Activated naive CD4-positive, alpha-beta T cell treated with anti-CD3 and anti-CD28 coated beads for 36 hours (primary cell): ENCODE measurements at regions not wholly inside any gene's neighbourhood (a gene's known extent, or its start where the extent isn't known, plus 50 kb on each side); places are given as distances from the start of the nearest gene placed in this dataset.

Experiments used
- CTCF ChIA-PET: fragments of 350-600 bp; sonication (Branson Sonifier 250); formaldehyde crosslinking; loops from one replicate; lab custom pipeline; 2021; ENCODE audit warnings: antibody characterized with exemption; lab: Charles Lee
- DNase-seq: peaks from one replicate; pipeline ENCODE4 v3.0.0-alpha.2; 2020
- H3K27ac Mint-ChIP-seq: one replicate; pipeline ENCODE4 v1.8.0; 2021; ENCODE audit warnings: mild to moderate bottlenecking, mixed read lengths
- H3K27me3 Mint-ChIP-seq: one replicate; pipeline ENCODE4 v1.8.0; 2021; ENCODE audit warnings: low read depth, mixed read lengths
- H3K36me3 Mint-ChIP-seq: one replicate; pipeline ENCODE4 v1.8.0; 2021; ENCODE audit warnings: low read depth, mixed read lengths
- H3K4me1 Mint-ChIP-seq: one replicate; pipeline ENCODE4 v1.8.0; 2021; ENCODE audit warnings: low read depth, mixed read lengths
- H3K4me3 Mint-ChIP-seq: one replicate; pipeline ENCODE4 v1.8.0; 2021; ENCODE audit warnings: mild to moderate bottlenecking, moderate library complexity, mixed read lengths
- H3K9me3 Mint-ChIP-seq: one replicate; pipeline ENCODE4 v1.8.0; 2021; ENCODE audit warnings: mixed read lengths
- intact Hi-C: fragments of 100-400 bp; cut with micrococcal nuclease; formaldehyde crosslinking; loops from one replicate; pipeline ENCODE4 v1.15.1; 2023

DNA sequence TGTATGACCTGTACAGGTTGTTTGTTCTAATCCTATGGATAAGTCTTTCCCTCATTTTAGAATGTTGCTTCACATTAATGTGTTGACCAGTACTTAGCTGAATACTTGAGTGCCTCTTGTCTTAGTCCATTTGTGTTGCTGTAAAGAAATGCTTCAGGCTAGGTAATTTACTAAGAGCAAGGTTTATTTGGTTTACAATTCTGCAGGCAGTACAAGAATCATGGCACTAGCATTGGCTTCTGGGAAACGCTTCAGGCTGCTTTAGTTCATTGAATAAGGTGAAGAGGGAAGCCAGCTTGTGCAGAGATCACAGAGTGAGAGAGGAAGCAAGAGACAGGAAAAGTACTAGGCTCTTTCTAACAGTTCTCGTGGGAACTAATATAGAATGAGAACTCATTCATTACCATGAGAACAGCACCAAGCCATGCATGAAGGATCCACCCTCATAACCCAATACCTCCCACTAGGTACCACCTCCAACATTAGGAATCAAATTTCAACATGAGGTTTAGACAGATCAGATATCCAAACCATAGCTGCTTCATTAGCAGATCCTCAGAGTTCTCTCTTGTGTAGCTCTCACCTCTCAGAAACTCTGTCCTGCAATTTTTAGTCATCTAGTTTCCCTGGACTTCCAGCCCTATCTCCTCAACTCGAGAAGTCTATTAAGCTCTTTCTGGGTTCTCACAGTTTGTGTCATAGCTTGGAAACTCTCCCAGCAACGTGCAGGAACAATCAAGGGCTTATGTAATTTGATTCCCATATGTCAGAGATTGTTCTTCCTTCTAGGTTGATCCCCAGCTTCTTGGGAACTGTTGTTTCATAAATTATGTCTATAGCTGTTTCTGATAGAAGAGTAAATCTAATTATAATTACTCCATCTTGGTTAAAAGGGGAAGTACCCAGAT, 2082.3 kb upstream of the CELF4 start:
- H3K4me3 Mint-ChIP-seq = no peak overlapping the region
- CTCF ChIA-PET = no interaction called here
- H3K36me3 Mint-ChIP-seq = no peaks in the 10 kb centered on the region
- H3K9me3 Mint-ChIP-seq = peaks cover 4% of the 10 kb centered on the region
- no peaks in the 10 kb centered on the region for H3K27me3 Mint-ChIP-seq
- no peak for DNase-seq
- no peaks in the 10 kb centered on the region for H3K4me1 Mint-ChIP-seq
- no peak overlapping the region for H3K27ac Mint-ChIP-seq
- intact Hi-C loops = no loop called here

DNA sequence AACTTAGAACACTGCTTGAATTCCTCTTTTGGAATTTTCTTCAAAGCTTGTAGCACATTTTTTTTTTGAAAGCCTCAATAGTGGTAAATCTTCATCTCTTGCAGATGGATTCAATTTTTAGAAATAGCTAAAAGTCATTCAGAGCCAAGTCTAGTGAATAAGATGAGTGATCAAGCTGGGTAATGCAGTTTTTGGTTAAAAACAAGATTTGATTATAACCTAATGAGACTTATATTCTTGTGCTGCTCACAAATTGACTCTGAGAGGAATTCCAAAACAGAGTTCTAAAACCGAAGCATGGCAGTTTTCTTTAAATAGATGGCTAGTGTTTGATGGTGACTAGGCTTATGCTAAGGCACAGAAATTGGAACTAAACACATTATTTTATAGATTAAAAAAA, 2072.6 kb upstream of the CELF4 start:
- CTCF ChIA-PET = no interaction called here
- H3K36me3 Mint-ChIP-seq = no peaks in the 10 kb centered on the region
- no peaks in the 10 kb centered on the region for H3K27me3 Mint-ChIP-seq
- H3K9me3 Mint-ChIP-seq = peaks cover 6% of the 10 kb centered on the region
- intact Hi-C loops = no loop called here
- H3K27ac Mint-ChIP-seq = no peak overlapping the region
- no peak for DNase-seq
- no peaks in the 10 kb centered on the region for H3K4me1 Mint-ChIP-seq
- H3K4me3 Mint-ChIP-seq = no peak overlapping the region

DNA sequence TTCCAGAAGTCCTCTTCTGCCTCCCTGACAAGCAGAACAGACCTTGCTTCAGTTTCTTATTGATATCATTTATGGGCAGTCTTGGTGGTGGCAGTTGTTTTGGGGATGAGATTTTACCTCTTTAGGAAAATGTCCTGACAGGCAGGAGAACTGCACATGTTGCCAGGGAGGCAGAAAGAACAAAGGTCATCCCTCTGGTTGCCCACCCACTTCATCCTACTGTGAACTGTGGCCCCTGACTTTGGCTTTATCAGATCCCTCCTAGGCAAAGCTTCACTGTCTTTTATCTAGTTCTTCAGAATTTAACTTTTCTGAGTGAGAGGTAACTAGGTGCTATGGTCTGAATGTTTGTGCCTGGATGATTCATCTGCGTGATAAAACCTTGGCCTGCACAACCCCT, 2071.3 kb upstream of the CELF4 start:
- no peak for DNase-seq
- Mint-ChIP-seq H3K4me3 (no peak overlapping the region), H3K9me3 (peaks cover 6% of the 10 kb centered on the region), H3K27ac (no peak overlapping the region), H3K4me1 (no peaks in the 10 kb centered on the region), H3K27me3 (no peaks in the 10 kb centered on the region), H3K36me3 (no peaks in the 10 kb centered on the region)
- intact Hi-C loops = no loop called here
- CTCF ChIA-PET = no interaction called here

DNA sequence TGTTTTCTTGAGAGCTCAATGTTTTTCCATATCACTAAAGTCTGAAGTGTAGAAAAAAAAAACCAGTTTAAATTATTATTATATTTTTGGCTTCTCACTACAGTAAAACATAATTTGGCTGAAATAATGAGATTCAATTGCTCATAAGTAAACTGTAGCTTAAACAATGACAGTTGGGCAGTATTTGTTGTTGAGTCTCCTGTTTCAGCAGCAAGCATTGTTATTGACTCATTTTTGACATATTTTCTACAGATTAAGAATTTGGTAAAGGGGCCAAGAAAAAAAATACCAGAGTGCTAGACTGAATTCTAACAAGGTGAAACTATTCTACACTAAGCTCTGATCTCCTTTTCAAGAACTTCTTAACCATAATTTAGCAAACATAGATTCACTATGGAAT, 2070.4 kb upstream of the CELF4 start:
- CTCF ChIA-PET = no interaction called here
- Mint-ChIP-seq H3K27ac (no peak overlapping the region), H3K4me3 (no peak overlapping the region), H3K27me3 (no peaks in the 10 kb centered on the region), H3K9me3 (peaks cover 6% of the 10 kb centered on the region), H3K4me1 (no peaks in the 10 kb centered on the region), H3K36me3 (no peaks in the 10 kb centered on the region)
- DNase-seq = no peak
- intact Hi-C loops = no loop called here

DNA sequence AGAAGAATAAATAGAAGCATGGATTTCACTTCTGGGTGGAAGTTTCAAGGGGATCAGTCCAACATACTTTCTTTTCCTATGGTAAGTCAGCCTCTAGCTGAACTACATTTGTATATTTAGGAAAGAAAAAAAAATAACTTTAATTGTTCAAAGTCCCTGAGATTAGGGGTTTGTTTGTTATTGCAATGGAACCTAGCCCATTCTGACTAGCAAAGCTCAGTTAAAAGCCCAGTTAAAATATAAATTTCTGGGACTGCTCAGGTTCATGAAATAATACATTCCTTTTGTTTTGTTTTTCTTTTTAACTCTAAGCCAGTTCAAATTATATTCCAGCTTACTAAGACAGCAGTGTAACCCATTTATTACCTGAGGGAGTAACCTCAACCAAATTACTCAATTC, 2069.6 kb upstream of the CELF4 start:
- H3K36me3 Mint-ChIP-seq = no peaks in the 10 kb centered on the region
- CTCF ChIA-PET = no interaction called here
- DNase-seq = no peak
- no peaks in the 10 kb centered on the region for H3K4me1 Mint-ChIP-seq
- H3K27ac Mint-ChIP-seq = no peak overlapping the region
- no peaks in the 10 kb centered on the region for H3K27me3 Mint-ChIP-seq
- intact Hi-C loops = no loop called here
- H3K9me3 Mint-ChIP-seq = peaks cover 6% of the 10 kb centered on the region
- no peak overlapping the region for H3K4me3 Mint-ChIP-seq

DNA sequence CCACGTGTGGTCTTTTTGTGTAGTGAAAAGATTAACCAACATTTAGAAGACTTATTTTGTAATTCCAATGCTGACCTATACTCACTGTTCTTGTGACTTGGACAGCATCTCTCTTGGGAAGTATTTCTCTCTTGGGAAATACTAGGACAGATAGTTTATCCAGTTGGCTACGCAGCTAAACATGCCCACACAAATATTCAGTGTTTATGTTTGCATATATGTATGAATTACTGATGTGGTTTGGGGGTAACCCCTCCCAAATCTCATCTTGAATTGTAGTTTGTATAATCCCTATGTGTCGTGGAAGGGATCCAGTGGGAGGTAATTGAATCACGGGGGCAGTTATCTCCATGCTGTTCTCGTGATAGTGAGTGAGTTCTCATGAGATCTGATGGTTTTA, 2062.3 kb upstream of the CELF4 start:
- intact Hi-C loops = no loop called here
- Mint-ChIP-seq H3K4me1 (no peaks in the 10 kb centered on the region), H3K9me3 (no peaks in the 10 kb centered on the region), H3K27me3 (no peaks in the 10 kb centered on the region), H3K27ac (no peak overlapping the region), H3K36me3 (no peaks in the 10 kb centered on the region), H3K4me3 (no peak overlapping the region)
- CTCF ChIA-PET = no interaction called here
- DNase-seq = no peak

DNA sequence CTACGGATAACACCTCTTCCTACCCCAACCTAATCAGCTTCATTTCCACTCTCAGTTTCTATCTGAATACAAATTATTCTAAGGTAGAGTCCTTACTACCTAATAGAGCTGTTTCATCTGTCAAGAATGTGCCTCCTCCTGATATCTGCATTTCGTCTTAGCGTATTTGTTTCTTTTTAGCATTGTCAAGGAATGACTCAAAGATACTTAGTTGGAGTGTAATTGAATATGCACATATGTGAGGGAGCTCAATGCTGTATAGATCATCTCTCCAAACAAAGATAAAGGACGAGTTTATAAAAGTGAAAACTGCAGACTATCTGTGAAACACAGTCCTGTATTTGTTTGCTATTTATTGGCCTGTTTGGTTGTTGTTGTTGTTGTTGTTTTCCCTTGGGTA, 2059.4 kb upstream of the CELF4 start:
- H3K4me1 Mint-ChIP-seq = no peaks in the 10 kb centered on the region
- no peak for DNase-seq
- intact Hi-C loops = no loop called here
- no peak overlapping the region for H3K27ac Mint-ChIP-seq
- no peaks in the 10 kb centered on the region for H3K9me3 Mint-ChIP-seq
- no peaks in the 10 kb centered on the region for H3K36me3 Mint-ChIP-seq
- no peak overlapping the region for H3K4me3 Mint-ChIP-seq
- CTCF ChIA-PET = no interaction called here
- no peaks in the 10 kb centered on the region for H3K27me3 Mint-ChIP-seq

DNA sequence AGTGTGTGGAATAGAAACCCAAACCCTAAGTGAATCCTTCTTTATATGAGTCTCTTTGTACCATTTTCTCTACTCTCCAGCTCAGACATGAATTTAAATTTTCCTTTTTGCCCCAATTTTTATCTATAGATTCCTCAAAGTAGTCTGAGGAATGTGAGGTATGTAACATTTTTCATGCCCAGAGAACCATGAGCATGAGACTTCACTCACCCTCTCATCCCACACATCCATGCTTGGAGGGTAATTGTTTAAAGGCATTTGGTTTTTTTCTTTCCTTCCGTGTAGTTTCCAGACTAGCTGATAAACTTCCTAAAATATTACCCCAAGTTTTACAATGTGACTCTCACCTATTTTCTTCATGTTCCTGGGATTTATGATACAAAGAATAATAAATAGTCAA, 2056.8 kb upstream of the CELF4 start:
- Mint-ChIP-seq H3K9me3 (peaks cover 2% of the 10 kb centered on the region), H3K36me3 (no peaks in the 10 kb centered on the region), H3K4me1 (no peaks in the 10 kb centered on the region), H3K27ac (no peak overlapping the region), H3K4me3 (no peak overlapping the region), H3K27me3 (no peaks in the 10 kb centered on the region)
- DNase-seq = no peak
- CTCF ChIA-PET = no interaction called here
- intact Hi-C loops = no loop called here

DNA sequence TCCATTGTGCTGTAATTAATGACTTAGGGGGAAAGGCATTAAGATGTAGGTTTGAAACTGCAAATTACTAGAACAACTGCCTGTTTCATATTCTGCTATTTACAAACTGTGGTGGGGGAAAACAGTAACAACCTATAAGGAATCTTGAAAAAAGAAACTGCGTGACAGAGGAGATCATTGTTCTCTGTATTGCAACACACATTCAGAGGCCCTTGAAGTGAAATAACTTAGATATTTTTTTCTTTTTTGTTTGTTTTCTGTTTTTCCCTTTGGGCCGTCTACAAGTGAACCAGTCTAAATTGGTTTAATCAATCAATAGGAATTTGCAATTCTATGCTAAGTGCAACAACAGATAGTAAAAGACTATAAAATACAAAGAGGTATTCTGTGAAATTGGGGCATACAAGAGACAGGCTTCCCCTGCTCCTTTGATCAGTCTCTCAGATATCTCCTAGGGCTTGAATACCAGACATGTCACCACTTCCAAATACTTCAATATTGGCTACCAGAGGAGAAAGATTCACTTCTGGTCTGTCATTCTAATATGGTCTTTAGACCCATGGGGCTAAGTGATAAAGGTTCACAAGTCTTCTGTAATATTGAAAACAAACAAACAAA, 2055.1 kb upstream of the CELF4 start:
- H3K9me3 Mint-ChIP-seq = peaks cover 2% of the 10 kb centered on the region
- H3K27ac Mint-ChIP-seq = no peak overlapping the region
- H3K4me1 Mint-ChIP-seq = no peaks in the 10 kb centered on the region
- CTCF ChIA-PET = no interaction called here
- no peaks in the 10 kb centered on the region for H3K27me3 Mint-ChIP-seq
- no peaks in the 10 kb centered on the region for H3K36me3 Mint-ChIP-seq
- no peak overlapping the region for H3K4me3 Mint-ChIP-seq
- DNase-seq = no peak
- intact Hi-C loops = no loop called here

DNA sequence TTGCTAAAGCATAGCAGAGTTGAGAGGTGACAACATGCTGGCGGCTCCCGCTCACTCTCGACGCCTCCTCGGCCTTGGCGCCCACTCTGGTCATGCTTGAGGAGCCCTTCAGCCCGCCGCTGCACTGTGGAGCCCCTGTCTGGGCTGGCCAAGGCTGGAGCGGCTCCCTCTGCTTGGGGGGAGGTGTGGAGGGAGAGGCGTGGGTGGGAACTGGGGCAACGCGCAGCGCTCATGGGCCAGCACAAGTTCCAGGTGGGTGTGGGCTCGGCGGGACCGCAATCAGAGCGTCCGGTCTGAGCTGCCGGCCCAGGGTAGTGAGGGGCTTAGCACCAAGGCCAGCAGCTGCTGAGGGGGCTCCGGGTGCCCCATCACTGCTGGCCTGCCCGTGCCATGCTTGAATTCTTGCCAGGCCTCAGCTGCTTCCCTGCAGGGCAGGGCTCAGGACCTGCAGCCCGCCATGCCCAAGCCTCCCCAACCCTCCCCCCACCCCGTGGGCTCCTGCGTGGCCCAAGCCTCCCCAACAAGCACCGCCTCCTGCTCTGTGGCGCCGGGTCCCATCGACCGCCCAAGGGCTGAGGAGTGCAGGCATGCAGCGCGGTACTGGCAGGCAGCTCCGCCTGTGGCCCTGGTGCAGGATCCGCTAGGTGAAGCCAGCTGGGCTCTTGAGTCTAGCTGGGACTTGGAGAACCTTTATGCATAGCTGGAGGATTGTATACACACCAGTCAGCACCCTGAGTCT, 2052.8 kb upstream of the CELF4 start:
- Mint-ChIP-seq H3K27me3 (no peaks in the 10 kb centered on the region), H3K9me3 (peaks cover 2% of the 10 kb centered on the region), H3K4me3 (no peak overlapping the region), H3K4me1 (no peaks in the 10 kb centered on the region), H3K36me3 (no peaks in the 10 kb centered on the region), H3K27ac (no peak overlapping the region)
- intact Hi-C loops = no loop called here
- CTCF ChIA-PET = no interaction called here
- DNase-seq = no peak

DNA sequence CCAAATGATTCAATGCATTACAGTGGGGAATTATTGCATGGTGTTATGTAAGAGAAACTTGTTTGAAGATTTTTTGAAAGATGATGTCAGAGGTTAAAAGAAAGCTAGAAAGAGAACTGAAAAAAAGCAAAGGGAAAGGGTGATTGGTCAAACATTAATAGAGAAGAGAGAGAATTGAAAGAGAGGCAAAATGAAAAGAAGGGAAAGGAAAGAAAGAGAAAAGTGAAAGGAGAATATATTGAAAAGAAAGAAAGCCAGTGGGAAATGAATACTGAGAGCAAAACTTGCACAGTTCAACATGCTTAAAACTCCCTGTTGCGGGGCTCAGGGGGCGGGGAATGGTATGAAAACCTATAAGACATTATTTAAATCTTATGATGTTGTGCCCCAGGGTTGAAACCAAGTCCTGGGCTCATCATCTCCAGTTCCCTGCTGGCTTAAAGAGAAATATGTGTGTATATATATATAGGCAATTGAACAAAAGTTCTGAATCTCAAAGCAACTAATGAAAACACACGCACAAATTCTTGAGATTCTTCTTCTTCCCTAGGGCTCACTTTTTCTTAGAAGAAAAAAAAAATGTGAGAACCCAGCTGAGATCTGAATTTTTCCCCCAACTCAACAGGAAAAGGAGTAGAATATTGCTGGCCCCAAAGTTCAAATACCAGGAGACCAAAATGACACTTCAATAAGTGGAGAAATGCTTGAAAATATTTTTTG, 2045.9 kb upstream of the CELF4 start:
- Mint-ChIP-seq H3K4me1 (no peaks in the 10 kb centered on the region), H3K27me3 (no peaks in the 10 kb centered on the region), H3K4me3 (no peak overlapping the region), H3K27ac (no peak overlapping the region), H3K9me3 (peaks cover 2% of the 10 kb centered on the region), H3K36me3 (no peaks in the 10 kb centered on the region)
- CTCF ChIA-PET = no interaction called here
- intact Hi-C loops = no loop called here
- no peak for DNase-seq

DNA sequence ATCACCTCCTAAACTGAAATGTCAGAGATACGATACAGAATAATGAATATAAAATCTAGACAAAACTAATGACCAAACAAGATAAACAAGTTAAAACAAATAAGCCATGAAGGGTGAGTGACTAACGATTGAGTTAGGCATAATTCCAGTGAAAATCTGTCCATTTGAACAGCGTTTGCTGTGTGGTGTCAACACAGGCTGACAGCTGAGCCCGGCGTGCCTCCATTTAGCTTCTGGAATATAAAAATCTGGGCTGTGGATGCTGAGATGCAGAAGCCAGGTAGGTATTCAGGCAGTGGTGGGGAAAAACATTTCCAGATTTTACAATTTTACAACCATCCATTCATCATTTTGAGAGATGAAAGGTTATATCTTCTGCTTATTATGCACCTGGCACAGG, 2041.4 kb upstream of the CELF4 start:
- DNase-seq = no peak
- intact Hi-C loops = no loop called here
- Mint-ChIP-seq H3K9me3 (peaks cover 2% of the 10 kb centered on the region), H3K4me3 (no peak overlapping the region), H3K36me3 (no peaks in the 10 kb centered on the region), H3K4me1 (no peaks in the 10 kb centered on the region), H3K27ac (no peak overlapping the region), H3K27me3 (peaks cover 2% of the 10 kb centered on the region)
- CTCF ChIA-PET = no interaction called here
